Endodermal cell (in vitro differentiated cells): ENCODE measurements at regions not wholly inside any gene's neighbourhood (a gene's known extent, or its start where the extent isn't known, plus 50 kb on each side); places are given as distances from the start of the nearest gene placed in this dataset.

ENCODE experiments used
- DNase-seq: peaks from one replicate; pipeline ENCODE4 v3.0.0-alpha.2; 2017
- H3K27ac ChIP-seq: 2 replicates; pipeline ENCODE4 v1.5.1; 2013; ENCODE audit warnings: mild to moderate bottlenecking, low read depth, low read length, moderate library complexity
- H3K27me3 ChIP-seq: 2 replicates; pipeline ENCODE4 v1.6.1; 2013; ENCODE audit warnings: mild to moderate bottlenecking, low read length, moderate library complexity; ENCODE audit not compliant: insufficient read depth, control insufficient read depth, poor library complexity, severe bottlenecking
- H3K36me3 ChIP-seq: 2 replicates; pipeline ENCODE4 v1.7.0; 2013; ENCODE audit warnings: mild to moderate bottlenecking, low read length, moderate library complexity; ENCODE audit not compliant: control insufficient read depth, insufficient read depth
- H3K4me1 ChIP-seq: one replicate; pipeline ENCODE4 v1.7.0; 2013; ENCODE audit warnings: low read length; ENCODE audit not compliant: control insufficient read depth, insufficient read depth
- H3K4me3 ChIP-seq: 2 replicates; pipeline ENCODE4 v1.5.1; 2013; ENCODE audit warnings: mild to moderate bottlenecking, low read length, moderate library complexity
- H3K9ac ChIP-seq: 2 replicates; pipeline ENCODE4 v1.6.1; 2013; ENCODE audit warnings: mild to moderate bottlenecking, low read length, moderate library complexity; ENCODE audit not compliant: poor library complexity, severe bottlenecking; ENCODE audit errors: extremely low read depth
- H3K9me3 ChIP-seq: 2 replicates; pipeline ENCODE4 v1.6.1; 2013; ENCODE audit warnings: mild to moderate bottlenecking, low read length, moderate library complexity; ENCODE audit not compliant: control insufficient read depth
- H3K27ac Mint-ChIP-seq: 2 replicates; pipeline ENCODE4 v1.8.0; 2020; ENCODE audit warnings: mixed read lengths
- H3K27me3 Mint-ChIP-seq: 2 replicates; pipeline ENCODE4 v1.8.0; 2021; ENCODE audit warnings: mild to moderate bottlenecking, mixed read lengths; ENCODE audit not compliant: insufficient read depth
- H3K36me3 Mint-ChIP-seq: 2 replicates; pipeline ENCODE4 v1.8.0; 2020; ENCODE audit warnings: low read depth, mixed read lengths
- H3K4me1 Mint-ChIP-seq: 2 replicates; pipeline ENCODE4 v1.8.0; 2020; ENCODE audit warnings: mixed read lengths
- H3K4me3 Mint-ChIP-seq: 2 replicates; pipeline ENCODE4 v1.8.0; 2020; ENCODE audit warnings: mild to moderate bottlenecking, moderate library complexity, mixed read lengths
- H3K9me3 Mint-ChIP-seq: 2 replicates; pipeline ENCODE4 v1.8.0; 2020; ENCODE audit warnings: mild to moderate bottlenecking, mixed read lengths
- CTCF ChIP-seq: fragments of 200-600 bp; sonication (generic); conservative IDR thresholded peaks from 2 replicates; pipeline ENCODE4 v1.5.0; 2021; ENCODE audit warnings: antibody characterized with exemption, mild to moderate bottlenecking
- WGBS, 2 experiments: methylation state at CpG; one replicate each; pipeline versions ENCODE4 v1.1.5 to v1.1.7; 2013; ENCODE audit warnings: missing lambda C conversion rate in 2 of 2, mixed read lengths in 1 of 2; ENCODE audit not compliant: insufficient coverage in 1 of 2, insufficient read length in 1 of 2; 5-methylcytosine and 5-hydroxymethylcytosine counted together

- no peak overlapping the region for H3K4me3 Mint-ChIP-seq
- Histone ChIP-seq H3K27me3 (no peaks in the 10 kb centered on the region), H3K9ac (no peak overlapping the region), H3K4me3 (no peak overlapping the region), H3K27ac (no peak overlapping the region), H3K4me1 (no peaks in the 10 kb centered on the region), H3K9me3 (peaks cover 34% of the 10 kb centered on the region), H3K36me3 (no peaks in the 10 kb centered on the region)
- no peaks in the 10 kb centered on the region for H3K27me3 Mint-ChIP-seq
- no peak overlapping the region for H3K27ac Mint-ChIP-seq
- WGBS, 2 experiments: 84 to 87% methylated on average over 15 to 19 of the region's 20 CpGs
- TF ChIP-seq CTCF: no peak
- no peaks in the 10 kb centered on the region for H3K36me3 Mint-ChIP-seq
- H3K4me1 Mint-ChIP-seq: no peaks in the 10 kb centered on the region
- no peak for DNase-seq
- peaks cover 94% of the 10 kb centered on the region for H3K9me3 Mint-ChIP-seq
Measured at GRCh38 chr22:47547881-47548650, 785.6 kb downstream of the TBC1D22A start.

- H3K27me3 Mint-ChIP-seq: no peaks in the 10 kb centered on the region
- Histone ChIP-seq H3K9me3 (peaks cover 32% of the 10 kb centered on the region), H3K27ac (no peak overlapping the region), H3K27me3 (no peaks in the 10 kb centered on the region), H3K9ac (no peak overlapping the region), H3K36me3 (no peaks in the 10 kb centered on the region), H3K4me3 (no peak overlapping the region), H3K4me1 (no peaks in the 10 kb centered on the region)
- H3K4me3 Mint-ChIP-seq: no peak overlapping the region
- peaks cover 94% of the 10 kb centered on the region for H3K9me3 Mint-ChIP-seq
- H3K27ac Mint-ChIP-seq: no peak overlapping the region
- DNase-seq: no peak
- no peak for TF ChIP-seq CTCF
- H3K4me1 Mint-ChIP-seq: no peaks in the 10 kb centered on the region
- 90 to 91% methylated on average over 4 to 6 of the region's 6 CpGs for WGBS, 2 experiments
- no peaks in the 10 kb centered on the region for H3K36me3 Mint-ChIP-seq
Measured at GRCh38 chr22:47547239-47547661, 784.8 kb downstream of the TBC1D22A start.

- Histone ChIP-seq H3K4me3 (no peak overlapping the region), H3K36me3 (no peaks in the 10 kb centered on the region), H3K9ac (no peak overlapping the region), H3K27me3 (no peaks in the 10 kb centered on the region), H3K9me3 (peaks cover 23% of the 10 kb centered on the region), H3K27ac (no peak overlapping the region), H3K4me1 (no peaks in the 10 kb centered on the region)
- H3K4me1 Mint-ChIP-seq: no peaks in the 10 kb centered on the region
- 38 to 82% methylated on average over 1 to 2 of the region's 2 CpGs for WGBS, 2 experiments
- no peak for TF ChIP-seq CTCF
- H3K27me3 Mint-ChIP-seq: no peaks in the 10 kb centered on the region
- DNase-seq: no peak
- H3K4me3 Mint-ChIP-seq: no peak overlapping the region
- H3K9me3 Mint-ChIP-seq: peaks cover 82% of the 10 kb centered on the region
- no peaks in the 10 kb centered on the region for H3K36me3 Mint-ChIP-seq
- H3K27ac Mint-ChIP-seq: no peak overlapping the region
Measured at GRCh38 chr22:47544696-47545095, 782.2 kb downstream of the TBC1D22A start.
